LNCaP clone FGC (cell line): ENCODE measurements at regions not wholly inside any gene's neighbourhood (a gene's known extent, or its start where the extent isn't known, plus 50 kb on each side); places are given as distances from the start of the nearest gene placed in this dataset.
A peak's percentile ranks its signal among the peaks of the same experiment; 100 is the strongest.

ENCODE experiments used
- DNase-seq: peaks from one replicate; pipeline ENCODE4 v3.0.0-alpha.2; 2011; ENCODE audit warnings: low read depth
- H3K4me3 ChIP-seq: 2 replicates; pipeline ENCODE4 v1.5.1; 2011; ENCODE audit warnings: mild to moderate bottlenecking, low read depth, low read length, control low read depth
- CTCF ChIP-seq: IDR thresholded peaks from 2 replicates; pipeline ENCODE4 v1.5.1; 2012; ENCODE audit warnings: mild to moderate bottlenecking; ENCODE audit not compliant: control insufficient read depth, insufficient read depth; ENCODE audit errors: extremely low read depth

GRCh38 chr12:24600996-24601395 is 347.9 kb downstream of the BCAT1 start:
- H3K4me3 ChIP-seq: no peak overlapping the region
- no peak for DNase-seq
- no peak for TF ChIP-seq CTCF

GRCh38 chr12:24600551-24600950 is 348.4 kb downstream of the BCAT1 start:
- no peak for DNase-seq
- TF ChIP-seq CTCF: no peak
- no peak overlapping the region for H3K4me3 ChIP-seq

- DNase-seq: no peak
- H3K4me3 ChIP-seq: no peak overlapping the region
- no peak for TF ChIP-seq CTCF
These were observed 349.2 kb downstream of the BCAT1 start for GRCh38 chr12:24599736-24600135.

GRCh38 chr12:24597580-24597979 is 351.3 kb downstream of the BCAT1 start:
- no peak for DNase-seq
- no peak for TF ChIP-seq CTCF
- H3K4me3 ChIP-seq: no peak overlapping the region

- DNase-seq: peak; percentile 3
- H3K4me3 ChIP-seq: no peak overlapping the region
- TF ChIP-seq CTCF: peak; percentile 60
These were observed 352.0 kb downstream of the BCAT1 start for GRCh38 chr12:24596768-24597388.

GRCh38 chr12:24595652-24596235 is 353.2 kb downstream of the BCAT1 start:
- 0 out of 2 replicates have a peak, but pooled peaks have one; percentile 0 for TF ChIP-seq CTCF
- no peak overlapping the region for H3K4me3 ChIP-seq
- DNase-seq: no peak
